SH-SY5Y (cell line): ENCODE measurements at regions not wholly inside any gene's neighbourhood (a gene's known extent, or its start where the extent isn't known, plus 50 kb on each side); places are given as distances from the start of the nearest gene placed in this dataset.

Experiments
- GATA2 ChIP-seq: IDR thresholded peaks from 2 replicates; pipeline ENCODE4 v1.6.1; 2011; ENCODE audit warnings: mild to moderate bottlenecking, low read depth, low read length
- GATA3 ChIP-seq: IDR thresholded peaks from 2 replicates; pipeline ENCODE4 v1.6.1; 2011; ENCODE audit warnings: low read depth, mild to moderate bottlenecking, low read length, moderate library complexity

- TF ChIP-seq GATA2, result no peak
- no peak for TF ChIP-seq GATA3
These were observed 333.0 kb upstream of the C16orf82 start for GRCh38 chr16:26733710-26734109.

- TF ChIP-seq GATA3, result no peak
These were observed 331.2 kb upstream of the C16orf82 start for GRCh38 chr16:26735521-26735920.

DNA sequence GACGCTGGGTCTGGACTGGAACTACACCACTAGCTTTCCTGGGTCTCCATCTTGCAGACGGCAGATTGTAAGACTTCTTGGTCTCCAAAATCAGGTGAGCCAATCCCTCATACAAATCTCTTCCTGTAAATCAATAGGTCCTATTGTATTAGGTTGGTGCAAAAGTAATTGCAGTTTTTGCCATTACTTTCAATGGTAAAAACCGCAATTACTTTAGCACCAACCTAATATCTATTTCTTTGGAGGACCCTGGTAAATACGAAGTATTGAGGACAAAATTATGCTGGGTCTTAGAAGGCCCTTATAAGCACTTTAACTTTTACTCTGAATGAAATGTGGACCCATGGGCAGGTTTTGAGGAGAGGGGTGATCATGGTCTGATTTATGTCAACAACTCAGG lies 330.6 kb upstream of the C16orf82 start:
- TF ChIP-seq GATA3, result no peak
- TF ChIP-seq GATA2, result no peak

GRCh38 chr16:26740771-26741170 lies 326.0 kb upstream of the C16orf82 start:
- TF ChIP-seq GATA2 (no peak), GATA3 (no peak)

GRCh38 chr16:26742040-26742439 lies 324.7 kb upstream of the C16orf82 start:
- TF ChIP-seq GATA3, result no peak

GRCh38 chr16:26744430-26744829 lies 322.3 kb upstream of the C16orf82 start:
- TF ChIP-seq GATA2, result no peak
- TF ChIP-seq GATA3, result no peak

DNA sequence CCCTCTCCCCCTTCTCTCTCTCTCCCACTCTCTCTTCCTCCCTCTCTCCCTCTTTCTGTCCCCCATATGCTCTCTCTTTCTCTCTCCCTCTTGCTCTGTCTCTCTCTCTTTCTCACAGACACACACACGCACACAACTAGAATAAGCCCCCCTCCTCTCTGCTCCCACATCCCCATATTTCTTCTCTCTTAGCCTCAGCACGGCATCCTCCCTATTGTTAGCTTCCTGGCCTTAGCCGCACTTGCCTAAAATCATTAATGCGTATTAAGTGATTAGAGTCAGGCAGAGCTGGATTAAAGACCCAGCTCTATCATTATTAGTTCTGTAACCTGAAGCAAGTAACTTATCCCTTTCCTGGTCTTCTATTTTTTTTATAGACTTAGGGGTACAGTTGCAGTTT lies 319.0 kb upstream of the C16orf82 start:
- TF ChIP-seq GATA3, result no peak
- TF ChIP-seq GATA2, result no peak

- TF ChIP-seq GATA3, result no peak
- TF ChIP-seq GATA2, result no peak
These were observed 317.7 kb upstream of the C16orf82 start for GRCh38 chr16:26749072-26749471.

DNA sequence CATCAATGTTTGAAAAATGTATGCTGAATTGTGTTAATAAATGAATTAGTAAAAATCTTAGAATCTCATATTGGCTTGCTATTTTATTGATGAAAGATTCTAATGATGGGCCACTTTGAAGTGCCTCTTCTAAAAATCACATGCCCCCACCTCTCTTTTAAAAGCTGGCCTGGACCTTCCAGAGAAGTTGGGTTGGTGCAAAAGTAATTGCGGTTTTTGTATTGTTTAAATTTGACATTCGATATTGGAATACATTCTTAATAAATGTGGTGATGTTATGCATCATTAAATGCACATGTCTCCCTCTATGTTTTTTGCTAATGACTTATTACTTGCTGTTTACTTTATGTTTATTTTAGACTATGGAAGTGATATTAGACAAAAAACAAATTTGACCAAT lies 314.6 kb upstream of the C16orf82 start:
- no peak for TF ChIP-seq GATA3
- TF ChIP-seq GATA2, result no peak

DNA sequence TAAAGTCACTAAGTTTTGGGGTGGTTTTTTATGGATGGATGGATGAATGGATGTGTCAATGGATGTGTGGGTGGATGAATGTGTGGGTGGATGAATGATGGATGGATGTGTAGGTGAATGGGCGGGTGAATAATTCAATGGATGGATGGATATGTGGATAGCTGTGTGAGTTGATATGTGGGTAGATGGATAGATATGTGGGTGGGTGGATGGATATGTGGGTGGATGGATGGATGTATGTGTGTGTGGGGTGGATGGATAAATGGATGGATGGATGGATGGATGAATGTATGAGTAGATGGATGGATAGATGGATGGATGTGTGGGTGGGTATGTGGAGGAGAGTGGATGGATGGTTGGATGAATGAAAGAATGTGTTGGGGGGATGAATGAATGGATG lies 310.1 kb upstream of the C16orf82 start:
- TF ChIP-seq GATA3, result no peak
- no peak for TF ChIP-seq GATA2

DNA sequence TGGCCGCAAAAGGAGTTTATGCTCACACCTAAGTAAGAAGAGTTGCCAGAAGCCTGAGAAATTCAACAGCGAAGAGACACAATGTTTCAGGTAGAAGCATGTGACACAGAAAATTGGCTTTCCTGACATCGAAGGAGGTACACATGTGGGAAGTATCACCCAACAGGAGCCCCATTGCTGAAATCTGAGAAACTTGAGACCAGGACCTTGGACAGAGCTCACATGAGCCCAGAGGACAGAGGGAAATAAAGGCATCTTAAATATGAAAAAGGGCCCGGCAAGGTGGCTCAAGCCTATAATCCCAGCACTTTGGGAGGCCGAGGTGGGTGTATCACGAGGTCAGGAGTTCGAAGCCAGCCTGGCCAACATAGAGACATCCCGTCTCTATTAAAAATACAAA lies 304.1 kb upstream of the C16orf82 start:
- TF ChIP-seq GATA3 (no peak), GATA2 (no peak)

DNA sequence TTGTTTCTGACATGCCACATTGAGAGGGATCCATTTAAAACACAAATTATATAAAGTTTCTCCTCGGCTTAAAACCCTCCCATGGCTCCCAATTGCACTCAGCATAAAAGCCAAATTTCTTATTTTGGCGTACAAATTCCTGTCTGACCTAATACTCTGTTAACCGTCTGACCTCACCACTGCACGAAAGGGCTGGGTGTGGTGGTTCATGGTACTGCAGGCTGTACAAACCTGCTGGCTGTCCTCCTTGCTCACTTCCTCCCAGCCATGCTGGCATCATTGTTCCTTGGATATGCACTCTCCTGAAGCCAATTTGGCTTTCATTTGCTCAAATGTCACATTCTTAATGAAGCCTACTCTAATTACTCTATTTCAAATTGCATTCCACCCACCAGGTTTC lies 301.6 kb upstream of the C16orf82 start:
- TF ChIP-seq GATA2 (no peak), GATA3 (no peak)

DNA sequence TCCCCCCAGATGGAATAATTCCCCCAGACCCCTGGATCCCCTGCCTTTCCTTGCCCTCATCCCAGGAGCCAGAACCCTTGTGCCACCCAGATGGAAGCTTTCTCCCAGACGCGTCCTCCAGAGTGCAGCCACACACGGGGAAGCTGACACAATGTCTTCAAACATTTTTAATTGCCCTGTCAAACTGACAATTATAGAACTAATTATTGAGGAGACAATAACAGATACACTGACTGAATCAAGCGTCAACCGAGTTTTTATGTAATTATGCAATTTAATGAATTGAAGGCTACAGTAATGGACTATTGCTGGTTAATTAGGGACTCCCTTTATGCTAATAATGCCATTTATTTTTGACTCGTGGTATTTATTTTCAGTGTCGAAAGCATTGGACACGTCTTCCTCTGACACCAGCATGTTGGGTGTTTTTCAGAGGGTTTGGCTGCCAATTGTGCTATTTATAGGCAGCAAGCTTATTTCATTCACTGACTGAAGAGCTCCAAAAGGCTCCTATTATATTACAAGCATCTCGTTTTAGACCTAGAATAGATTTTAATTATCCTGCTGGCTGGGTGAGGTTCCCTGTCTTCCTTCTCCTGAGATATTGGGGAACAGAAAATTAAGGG lies 298.2 kb upstream of the C16orf82 start:
- TF ChIP-seq GATA3, result no peak
- no peak for TF ChIP-seq GATA2

DNA sequence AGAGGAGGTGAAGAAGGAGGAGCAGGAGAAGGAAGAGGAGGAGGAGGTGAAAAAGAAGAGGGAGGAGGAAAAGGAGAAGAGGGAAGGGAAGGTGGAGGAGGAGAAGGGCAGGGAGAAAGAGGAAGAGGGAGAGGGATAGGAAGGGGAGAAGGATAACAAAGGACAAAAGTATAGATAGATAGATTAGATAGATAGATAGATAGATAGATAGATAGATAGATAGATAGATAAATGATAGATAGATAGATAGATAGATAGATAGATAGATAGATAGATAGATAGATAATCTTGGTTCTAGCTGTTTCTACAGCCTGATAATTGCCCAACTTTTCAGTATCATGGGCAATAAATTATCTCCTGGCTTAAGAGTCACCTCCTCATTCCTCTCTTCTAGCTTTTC lies 296.2 kb upstream of the C16orf82 start:
- no peak for TF ChIP-seq GATA2
- no peak for TF ChIP-seq GATA3

GRCh38 chr16:26772503-26772902 lies 294.2 kb upstream of the C16orf82 start:
- TF ChIP-seq GATA3 (no peak), GATA2 (no peak)

DNA sequence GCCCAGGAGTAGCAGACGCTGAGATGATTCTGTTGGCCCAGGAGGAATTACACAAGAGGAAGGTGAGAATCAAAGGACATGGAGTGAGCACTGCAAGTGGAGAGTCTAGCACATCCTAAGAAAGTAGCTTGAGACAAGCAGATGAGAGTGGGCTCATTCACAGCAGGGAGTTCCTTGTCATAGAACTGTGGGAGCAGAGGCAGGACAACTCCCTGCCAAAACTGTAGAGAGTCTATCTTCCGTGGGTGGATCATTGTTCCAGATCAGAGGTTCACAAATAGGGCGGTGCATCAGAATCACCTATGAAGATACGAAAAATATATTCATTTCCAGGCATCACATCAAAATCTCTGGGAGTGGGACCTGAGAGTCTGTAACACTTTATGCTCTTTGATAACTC lies 288.9 kb upstream of the C16orf82 start:
- TF ChIP-seq GATA2 (no peak), GATA3 (no peak)

DNA sequence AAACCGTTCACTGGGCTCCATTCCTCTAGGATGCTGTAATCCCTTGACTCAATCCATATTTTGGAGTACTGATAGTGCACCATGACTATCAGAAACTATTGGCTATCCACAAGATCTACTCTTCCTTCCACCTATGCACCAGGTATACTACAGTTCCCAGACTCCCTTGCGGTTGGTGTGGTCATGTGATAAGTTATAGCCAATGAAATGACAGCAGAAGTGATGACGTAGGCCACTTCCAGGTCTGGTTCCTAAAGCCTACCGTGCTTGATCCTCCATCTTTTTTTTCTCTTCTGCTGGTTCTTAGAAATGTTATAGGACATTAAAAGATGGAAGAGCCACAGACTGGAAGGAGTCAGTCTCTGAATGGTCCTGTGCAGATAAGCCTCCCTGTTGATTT lies 278.8 kb upstream of the C16orf82 start:
- TF ChIP-seq GATA3 (no peak), GATA2 (no peak)
